Panc1 (cell line): ENCODE measurements at regions not wholly inside any gene's neighbourhood (a gene's known extent, or its start where the extent isn't known, plus 50 kb on each side); places are given as distances from the start of the nearest gene placed in this dataset.

Source experiments
- ATAC-seq: fragments of 200-7000 bp; cut with Tn5 transposase; 2 replicates; pipeline ENCODE4 v1.9.1; 2020; ENCODE audit warnings: mild to moderate bottlenecking, moderate library complexity
- BruUV-seq: library from RNA; stranded (reverse); fragments of 400-500 nt; replicated peaks from 2 replicates; lab custom pipeline; 2021; lab: Mats Ljungman, UMichigan
- CTCF ChIA-PET: fragments of 300-600 bp; sonication (Branson Sonifier 250); formaldehyde crosslinking; loops from one replicate; lab custom pipeline; 2022; ENCODE audit warnings: antibody characterized with exemption; lab: Charles Lee
- POLR2A ChIA-PET: fragments of 300-600 bp; sonication (Branson Sonifier 250); formaldehyde crosslinking; loops from one replicate; lab custom pipeline; 2022; ENCODE audit warnings: antibody characterized with exemption; lab: Charles Lee
- DNase-seq: peaks from one replicate; pipeline ENCODE4 v3.0.0-alpha.2; 2010; ENCODE audit warnings: low read depth, low spot score
- H3K27ac ChIP-seq: 2 replicates; pipeline ENCODE4 v1.5.1; 2011; ENCODE audit warnings: mild to moderate bottlenecking, low read length, inconsistent platforms
- H3K27me3 ChIP-seq: fragments of 200-500 bp; sonication (Bioruptor generic); 2 replicates; pipeline ENCODE4 v1.6.0; 2014; ENCODE audit warnings: low read length, inconsistent platforms; ENCODE audit not compliant: control insufficient read depth, insufficient read depth
- H3K36me3 ChIP-seq: fragments of 200-500 bp; sonication (Bioruptor generic); 2 replicates; pipeline ENCODE4 v1.5.1; 2014; ENCODE audit warnings: inconsistent platforms, mild to moderate bottlenecking, low read length, moderate library complexity; ENCODE audit not compliant: control insufficient read depth, insufficient read depth
- H3K4me1 ChIP-seq: 2 replicates; pipeline ENCODE4 v1.5.1; 2011; ENCODE audit warnings: inconsistent platforms, mild to moderate bottlenecking, low read length, moderate library complexity; ENCODE audit not compliant: control insufficient read depth, insufficient read depth
- H3K4me3 ChIP-seq, 2 experiments: 2 replicates each; pipeline ENCODE4 v1.5.1; 2011 to 2012; ENCODE audit warnings: low read depth in 2 of 2, low read length in 2 of 2, mild to moderate bottlenecking in 2 of 2, inconsistent platforms in 1 of 2, moderate library complexity in 1 of 2
- H3K9me3 ChIP-seq: fragments of 200-500 bp; sonication (Bioruptor generic); 2 replicates; pipeline ENCODE4 v1.5.1; 2014; ENCODE audit warnings: low read depth, mild to moderate bottlenecking, inconsistent platforms, low read length, moderate library complexity; ENCODE audit not compliant: control insufficient read depth, insufficient read depth
- POLR2AphosphoS5 ChIP-seq: IDR thresholded peaks from 2 replicates; pipeline ENCODE4 v1.6.1; 2012; ENCODE audit warnings: mild to moderate bottlenecking, low read depth, low read length, moderate library complexity
- SIN3A ChIP-seq: IDR thresholded peaks from 2 replicates; pipeline ENCODE4 v1.6.1; 2012; ENCODE audit warnings: low read depth, mild to moderate bottlenecking, low read length, moderate library complexity, borderline replicate concordance; ENCODE audit not compliant: insufficient read depth
- TCF7L2 ChIP-seq: IDR thresholded peaks from 2 replicates; pipeline ENCODE4 v1.6.1; 2011; ENCODE audit warnings: mild to moderate bottlenecking, low read depth, low read length, inconsistent platforms
- in situ Hi-C: cut with HindIII; loops from 2 replicates; pipeline ENCODE4 v1.10.0; 2016; ENCODE audit warnings: low sequenced_read_pairs, low pct_unique_long_range_greater_than_20kb
- intact Hi-C: fragments of 100-400 bp; cut with micrococcal nuclease; formaldehyde crosslinking; loops from one replicate; pipeline ENCODE4 v1.10.0; 2022; ENCODE audit not compliant: unreplicated experiment
- TF ChIP-seq, protein P1 (sequence below), 2 experiments: IDR thresholded peaks; 2 replicates each; pipeline ENCODE4 v1.6.1; 2011 to 2012; ENCODE audit warnings: low read depth in 2 of 2, control low read depth in 1 of 2, low read length in 1 of 2, mild to moderate bottlenecking in 1 of 2, moderate library complexity in 1 of 2; ENCODE audit not compliant: insufficient read depth in 1 of 2
- TF ChIP-seq, protein P2 (sequence below): fragments of 450-650 bp; IDR thresholded peaks from 2 replicates; pipeline ENCODE4 v1.5.1; 2017; ENCODE audit warnings: mild to moderate bottlenecking

- intact Hi-C loops, result no loop called here
- DNase-seq, result no peak
- no peak overlapping the region for H3K27ac ChIP-seq
- H3K36me3 ChIP-seq, result no peaks in the 10 kb centered on the region
- no peak overlapping the region for H3K4me3 ChIP-seq
- no peak for TF ChIP-seq TCF7L2
- TF ChIP-seq, protein P1, sequence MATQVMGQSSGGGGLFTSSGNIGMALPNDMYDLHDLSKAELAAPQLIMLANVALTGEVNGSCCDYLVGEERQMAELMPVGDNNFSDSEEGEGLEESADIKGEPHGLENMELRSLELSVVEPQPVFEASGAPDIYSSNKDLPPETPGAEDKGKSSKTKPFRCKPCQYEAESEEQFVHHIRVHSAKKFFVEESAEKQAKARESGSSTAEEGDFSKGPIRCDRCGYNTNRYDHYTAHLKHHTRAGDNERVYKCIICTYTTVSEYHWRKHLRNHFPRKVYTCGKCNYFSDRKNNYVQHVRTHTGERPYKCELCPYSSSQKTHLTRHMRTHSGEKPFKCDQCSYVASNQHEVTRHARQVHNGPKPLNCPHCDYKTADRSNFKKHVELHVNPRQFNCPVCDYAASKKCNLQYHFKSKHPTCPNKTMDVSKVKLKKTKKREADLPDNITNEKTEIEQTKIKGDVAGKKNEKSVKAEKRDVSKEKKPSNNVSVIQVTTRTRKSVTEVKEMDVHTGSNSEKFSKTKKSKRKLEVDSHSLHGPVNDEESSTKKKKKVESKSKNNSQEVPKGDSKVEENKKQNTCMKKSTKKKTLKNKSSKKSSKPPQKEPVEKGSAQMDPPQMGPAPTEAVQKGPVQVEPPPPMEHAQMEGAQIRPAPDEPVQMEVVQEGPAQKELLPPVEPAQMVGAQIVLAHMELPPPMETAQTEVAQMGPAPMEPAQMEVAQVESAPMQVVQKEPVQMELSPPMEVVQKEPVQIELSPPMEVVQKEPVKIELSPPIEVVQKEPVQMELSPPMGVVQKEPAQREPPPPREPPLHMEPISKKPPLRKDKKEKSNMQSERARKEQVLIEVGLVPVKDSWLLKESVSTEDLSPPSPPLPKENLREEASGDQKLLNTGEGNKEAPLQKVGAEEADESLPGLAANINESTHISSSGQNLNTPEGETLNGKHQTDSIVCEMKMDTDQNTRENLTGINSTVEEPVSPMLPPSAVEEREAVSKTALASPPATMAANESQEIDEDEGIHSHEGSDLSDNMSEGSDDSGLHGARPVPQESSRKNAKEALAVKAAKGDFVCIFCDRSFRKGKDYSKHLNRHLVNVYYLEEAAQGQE (IDR thresholded peaks at IDR 0.05; ENCODE audit: insufficient read depth in 1 of 2, low read depth in 2 of 2, low read length in 1 of 2), result no peak
- TF ChIP-seq POLR2AphosphoS5, result no peak
- no peak for TF ChIP-seq SIN3A
- TF ChIP-seq, protein P2, sequence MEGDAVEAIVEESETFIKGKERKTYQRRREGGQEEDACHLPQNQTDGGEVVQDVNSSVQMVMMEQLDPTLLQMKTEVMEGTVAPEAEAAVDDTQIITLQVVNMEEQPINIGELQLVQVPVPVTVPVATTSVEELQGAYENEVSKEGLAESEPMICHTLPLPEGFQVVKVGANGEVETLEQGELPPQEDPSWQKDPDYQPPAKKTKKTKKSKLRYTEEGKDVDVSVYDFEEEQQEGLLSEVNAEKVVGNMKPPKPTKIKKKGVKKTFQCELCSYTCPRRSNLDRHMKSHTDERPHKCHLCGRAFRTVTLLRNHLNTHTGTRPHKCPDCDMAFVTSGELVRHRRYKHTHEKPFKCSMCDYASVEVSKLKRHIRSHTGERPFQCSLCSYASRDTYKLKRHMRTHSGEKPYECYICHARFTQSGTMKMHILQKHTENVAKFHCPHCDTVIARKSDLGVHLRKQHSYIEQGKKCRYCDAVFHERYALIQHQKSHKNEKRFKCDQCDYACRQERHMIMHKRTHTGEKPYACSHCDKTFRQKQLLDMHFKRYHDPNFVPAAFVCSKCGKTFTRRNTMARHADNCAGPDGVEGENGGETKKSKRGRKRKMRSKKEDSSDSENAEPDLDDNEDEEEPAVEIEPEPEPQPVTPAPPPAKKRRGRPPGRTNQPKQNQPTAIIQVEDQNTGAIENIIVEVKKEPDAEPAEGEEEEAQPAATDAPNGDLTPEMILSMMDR, result no peak
- H3K9me3 ChIP-seq, result no peaks in the 10 kb centered on the region
- no peak for ATAC-seq
- in situ Hi-C loops, result no loop called here
- ChIA-PET CTCF (no interaction called here), POLR2A (no interaction called here)
- no peaks in the 10 kb centered on the region for H3K4me1 ChIP-seq
- no TSS peak for BruUV-seq
- no peaks in the 10 kb centered on the region for H3K27me3 ChIP-seq
These were observed 244.1 kb downstream of the MN1 start for GRCh38 chr22:27557286-27558008.

DNA sequence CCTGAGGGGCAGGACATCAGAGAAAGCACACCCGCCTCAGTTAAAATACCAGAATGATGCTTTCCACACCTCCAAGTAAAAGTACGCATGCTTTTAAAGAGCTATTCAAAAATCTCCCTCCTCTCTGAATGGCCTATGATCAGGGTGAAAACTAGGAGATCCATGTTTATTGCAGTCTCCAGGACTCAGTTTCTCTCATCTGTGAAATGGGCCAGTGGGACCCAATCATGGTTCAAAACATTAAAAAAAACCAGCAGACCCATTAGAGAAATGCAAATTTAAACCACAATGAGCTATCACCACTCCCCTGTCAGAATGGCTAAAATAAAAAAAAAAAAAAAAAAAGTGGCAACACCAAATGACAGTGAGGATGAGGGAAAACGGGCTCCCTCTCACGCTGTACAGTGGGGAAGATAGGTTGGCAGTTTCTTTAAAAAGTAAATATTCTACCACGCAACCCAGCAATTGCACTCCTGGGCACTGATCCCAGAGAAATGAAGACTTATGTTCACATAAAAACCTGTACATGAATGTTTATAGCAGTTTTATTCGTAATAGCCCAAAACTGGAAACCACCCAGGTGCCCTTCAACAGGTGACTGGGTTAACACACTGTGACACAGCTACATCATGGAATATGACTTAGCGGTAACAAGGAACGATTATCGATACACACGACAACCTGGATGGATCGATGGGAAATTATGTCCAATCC, 242.7 kb downstream of the MN1 start:
- ChIA-PET POLR2A (no interaction called here), CTCF (no interaction called here)
- Histone ChIP-seq H3K27me3 (no peaks in the 10 kb centered on the region), H3K36me3 (no peaks in the 10 kb centered on the region), H3K4me3 (no peak overlapping the region), H3K27ac (no peak overlapping the region), H3K4me1 (no peaks in the 10 kb centered on the region), H3K9me3 (no peaks in the 10 kb centered on the region)
- BruUV-seq, result no TSS peak
- DNase-seq (no peak), ATAC-seq (no peak)
- in situ Hi-C loops, result no loop called here
- TF ChIP-seq, protein P1 (IDR thresholded peaks at IDR 0.05; ENCODE audit: insufficient read depth in 1 of 2, low read depth in 2 of 2, low read length in 1 of 2), result no peak
- TF ChIP-seq POLR2AphosphoS5 (no peak), SIN3A (no peak), TCF7L2 (no peak)
- TF ChIP-seq, protein P2, result no peak
- intact Hi-C loops, result no loop called here
